ENCODE measurements at regions not wholly inside any gene's neighbourhood (a gene's known extent, or its start where the extent isn't known, plus 50 kb on each side); places are given as distances from the start of the nearest gene placed in this dataset.

DNA sequence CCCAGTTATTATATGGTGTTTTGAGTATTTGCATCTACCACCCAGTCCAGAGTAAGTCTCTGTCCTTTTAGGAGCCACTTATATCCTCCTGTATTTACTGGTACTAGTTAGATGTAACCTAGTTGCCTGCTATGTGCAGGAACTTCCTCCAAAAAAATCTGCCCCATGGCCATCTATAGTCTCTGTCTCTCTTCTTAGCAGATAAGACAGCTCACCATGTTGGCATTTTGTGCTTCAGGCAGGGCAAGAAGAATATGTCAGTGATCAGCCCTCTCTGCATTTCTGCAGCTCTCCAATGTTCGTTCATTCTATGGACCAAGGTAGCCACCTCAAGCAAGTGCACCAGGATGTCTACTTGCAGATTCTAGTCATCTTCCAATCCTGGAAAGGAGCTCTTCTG, 446.5 kb downstream of the TLE1 start:
- TF ChIP-seq, protein P1, sequence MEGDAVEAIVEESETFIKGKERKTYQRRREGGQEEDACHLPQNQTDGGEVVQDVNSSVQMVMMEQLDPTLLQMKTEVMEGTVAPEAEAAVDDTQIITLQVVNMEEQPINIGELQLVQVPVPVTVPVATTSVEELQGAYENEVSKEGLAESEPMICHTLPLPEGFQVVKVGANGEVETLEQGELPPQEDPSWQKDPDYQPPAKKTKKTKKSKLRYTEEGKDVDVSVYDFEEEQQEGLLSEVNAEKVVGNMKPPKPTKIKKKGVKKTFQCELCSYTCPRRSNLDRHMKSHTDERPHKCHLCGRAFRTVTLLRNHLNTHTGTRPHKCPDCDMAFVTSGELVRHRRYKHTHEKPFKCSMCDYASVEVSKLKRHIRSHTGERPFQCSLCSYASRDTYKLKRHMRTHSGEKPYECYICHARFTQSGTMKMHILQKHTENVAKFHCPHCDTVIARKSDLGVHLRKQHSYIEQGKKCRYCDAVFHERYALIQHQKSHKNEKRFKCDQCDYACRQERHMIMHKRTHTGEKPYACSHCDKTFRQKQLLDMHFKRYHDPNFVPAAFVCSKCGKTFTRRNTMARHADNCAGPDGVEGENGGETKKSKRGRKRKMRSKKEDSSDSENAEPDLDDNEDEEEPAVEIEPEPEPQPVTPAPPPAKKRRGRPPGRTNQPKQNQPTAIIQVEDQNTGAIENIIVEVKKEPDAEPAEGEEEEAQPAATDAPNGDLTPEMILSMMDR (IDR thresholded peaks at IDR 0.05): no peak
- TF ChIP-seq EP300 (IDR thresholded peaks at IDR 0.05) (no peak), POLR2AphosphoS5 (IDR thresholded peaks at IDR 0.05) (no peak)
